Endothelial cell of umbilical vein (primary cell): ENCODE measurements at regions not wholly inside any gene's neighbourhood (a gene's known extent, or its start where the extent isn't known, plus 50 kb on each side); places are given as distances from the start of the nearest gene placed in this dataset.

Source experiments
- BruUV-seq: library from RNA; stranded (reverse); fragments of 400-500 nt; replicated peaks from 2 replicates; lab custom pipeline; 2021; lab: Mats Ljungman, UMichigan
- CTCF ChIA-PET: fragments of 300-600, 350-600 bp; sonication (Branson Sonifier 250); formaldehyde crosslinking; loops from one replicate; lab custom pipeline; 2021; ENCODE audit warnings: antibody characterized with exemption, inconsistent platforms; lab: Charles Lee
- POLR2A ChIA-PET: fragments of 300-600, 350-600 bp; sonication (Branson Sonifier 250); formaldehyde crosslinking; loops from one replicate; lab custom pipeline; 2021; ENCODE audit warnings: antibody characterized with exemption, inconsistent platforms; lab: Charles Lee
- DNase-seq: peaks from one replicate; pipeline ENCODE4 v3.0.0-alpha.2; 2011; ENCODE audit warnings: low read depth, low spot score
- FAIRE-seq: peaks from 2 replicates; lab custom pipeline; 2011; peaks lifted over from hg19 to GRCh38; lab: Jason Lieb, UNC
- H2AFZ ChIP-seq: 2 replicates; pipeline ENCODE4 v1.6.0; 2012; ENCODE audit warnings: low read depth, low read length, control low read depth, inconsistent platforms
- H3K27ac ChIP-seq: 2 replicates; pipeline ENCODE4 v1.5.1; 2011; ENCODE audit warnings: low read depth, mild to moderate bottlenecking, control low read depth, low read length, moderate library complexity; ENCODE audit not compliant: insufficient read depth
- H3K27me3 ChIP-seq, 2 experiments: 2 replicates each; pipeline versions ENCODE4 v1.6.0 to v1.6.1; 2011; ENCODE audit warnings: low read length in 2 of 2, mixed read lengths in 1 of 2; ENCODE audit not compliant: control insufficient read depth in 2 of 2, insufficient read depth in 2 of 2
- H3K36me3 ChIP-seq, 2 experiments: 2 replicates in 1 of 2; 3 replicates in 1 of 2; pipeline ENCODE4 v1.5.1; 2011; ENCODE audit warnings: low read length in 2 of 2, mild to moderate bottlenecking in 1 of 2, moderate library complexity in 1 of 2; ENCODE audit not compliant: control insufficient read depth in 2 of 2, insufficient read depth in 2 of 2; ENCODE audit errors: extremely low read depth in 1 of 2
- H3K4me1 ChIP-seq: 3 replicates; pipeline ENCODE4 v1.5.1; 2011; ENCODE audit warnings: mild to moderate bottlenecking, low read length; ENCODE audit not compliant: control insufficient read depth, insufficient read depth; ENCODE audit errors: extremely low read depth
- H3K4me2 ChIP-seq: 2 replicates; pipeline ENCODE4 v1.6.1; 2011; ENCODE audit warnings: low read length, control low read depth, mixed read lengths; ENCODE audit not compliant: insufficient read depth
- H3K4me3 ChIP-seq, 3 experiments: fragments of 200-600 bp in 1 of 3; sonication (generic), shearing (Covaris generic) in 1 of 3; replicated peaks in 1 of 3; 2 replicates each; pipeline ENCODE4 v1.5.1; 2011 to 2016; ENCODE audit warnings: control low read depth in 3 of 3, low read length in 3 of 3, mild to moderate bottlenecking in 2 of 3, inconsistent platforms in 1 of 3, low read depth in 1 of 3, moderate library complexity in 1 of 3; ENCODE audit not compliant: insufficient read depth in 1 of 3
- H3K79me2 ChIP-seq: 2 replicates; pipeline ENCODE4 v1.6.0; 2012; ENCODE audit warnings: low read length, inconsistent platforms; ENCODE audit not compliant: control insufficient read depth, insufficient read depth
- H3K9ac ChIP-seq: replicated peaks from 2 replicates; pipeline ENCODE3; 2011; ENCODE audit warnings: low read length, control low read depth; ENCODE audit not compliant: insufficient read depth; ENCODE audit errors: extremely low read depth
- H3K9me1 ChIP-seq: replicated peaks from 3 replicates; pipeline ENCODE4 v1.6.0; 2011; ENCODE audit warnings: mild to moderate bottlenecking, low read length; ENCODE audit not compliant: control insufficient read depth, insufficient read depth; ENCODE audit errors: extremely low read depth
- H3K9me3 ChIP-seq: replicated peaks from 2 replicates; pipeline ENCODE4 v1.5.1; 2012; ENCODE audit warnings: low read length, inconsistent platforms; ENCODE audit not compliant: control insufficient read depth, insufficient read depth
- H4K20me1 ChIP-seq: replicated peaks from 2 replicates; pipeline ENCODE3; 2011; ENCODE audit warnings: mild to moderate bottlenecking, low read length; ENCODE audit not compliant: control insufficient read depth, insufficient read depth; ENCODE audit errors: extremely low read depth
- CTCF ChIP-seq, 2 donors: IDR thresholded peaks; 1 replicate in 1 of 2; 2 replicates in 1 of 2; pipeline ENCODE4 v1.5.1; 2011; ENCODE audit warnings: low read length in 2 of 2, mild to moderate bottlenecking in 2 of 2, moderate library complexity in 2 of 2, control low read depth in 1 of 2, inconsistent platforms in 1 of 2, low read depth in 1 of 2; ENCODE audit not compliant: insufficient read depth in 1 of 2; ENCODE audit errors: extremely low read depth in 1 of 2
- EZH2 ChIP-seq: IDR thresholded peaks from 2 replicates; pipeline ENCODE4 v1.6.1; 2012; ENCODE audit warnings: borderline replicate concordance, low read depth, mild to moderate bottlenecking, moderate library complexity, low read length, inconsistent platforms; ENCODE audit not compliant: severe bottlenecking
- FOS ChIP-seq: IDR thresholded peaks from 2 replicates; pipeline ENCODE4 v1.6.1; 2011; ENCODE audit warnings: mild to moderate bottlenecking, low read length, moderate library complexity, borderline replicate concordance; ENCODE audit not compliant: insufficient read depth
- GATA2 ChIP-seq: IDR thresholded peaks from 2 replicates; pipeline ENCODE4 v1.7.0; 2011; ENCODE audit warnings: low read depth, mild to moderate bottlenecking, moderate library complexity, mixed read lengths, low read length; ENCODE audit not compliant: insufficient read length, insufficient read depth
- JUN ChIP-seq: IDR thresholded peaks from 2 replicates; pipeline ENCODE4 v1.6.1; 2011; ENCODE audit warnings: borderline replicate concordance, low read depth; ENCODE audit not compliant: insufficient read length, insufficient read depth
- MAX ChIP-seq: IDR thresholded peaks from 2 replicates; pipeline ENCODE4 v1.6.1; 2011; ENCODE audit not compliant: insufficient read depth, insufficient read length
- MYC ChIP-seq: IDR thresholded peaks from one replicate; pipeline ENCODE4 v1.6.1; 2011; ENCODE audit warnings: mild to moderate bottlenecking, low read depth, low read length
- POLR2A ChIP-seq: IDR thresholded peaks from 2 replicates; pipeline ENCODE4 v1.6.1; 2012; ENCODE audit warnings: low read depth, mild to moderate bottlenecking, control low read depth, low read length
- POLR2AphosphoS5 ChIP-seq: IDR thresholded peaks from 2 replicates; pipeline ENCODE4 v1.6.1; 2012; ENCODE audit warnings: low read depth, mild to moderate bottlenecking, control low read depth, low read length, moderate library complexity; ENCODE audit not compliant: insufficient read depth
- dilution Hi-C: fragments of 300-500 bp; cut with MboI; formaldehyde crosslinking; loops from one replicate; pipeline ENCODE4 v1.15.0; 2019; ENCODE audit warnings: low sequenced_read_pairs; ENCODE audit not compliant: extremely low pct_ligation_motif_present
- intact Hi-C: fragments of 100-400 bp; cut with micrococcal nuclease; formaldehyde crosslinking; loops from one replicate; pipeline ENCODE4 v1.10.0; 2022

GRCh38 chr1:220462752-220463151 is 65.2 kb upstream of the MARK1 start:
- H3K9ac ChIP-seq: no peak overlapping the region
- no peak overlapping the region for H2AFZ ChIP-seq
- no peak overlapping the region for H3K27ac ChIP-seq
- DNase-seq (no peak), FAIRE-seq (no peak)
- TF ChIP-seq POLR2AphosphoS5: no peak
- no peak for TF ChIP-seq CTCF (IDR thresholded peaks at IDR 0.05; ENCODE audit: extremely low read depth in 1 of 2, insufficient read depth in 1 of 2, low read depth in 1 of 2, low read length in 2 of 2)
- no peak for TF ChIP-seq JUN
- TF ChIP-seq EZH2: no peak
- TF ChIP-seq MYC: no peak
- TF ChIP-seq FOS: no peak
- TF ChIP-seq POLR2A: no peak
- no peak for TF ChIP-seq MAX
- no peak for TF ChIP-seq GATA2
- H3K79me2 ChIP-seq: no peaks in the 10 kb centered on the region
- no peaks in the 10 kb centered on the region for H3K4me1 ChIP-seq
- H3K27me3 ChIP-seq: no peaks in the 10 kb centered on the region
- H3K4me3 ChIP-seq: no peak overlapping the region
- no peaks in the 10 kb centered on the region for H3K36me3 ChIP-seq
- H3K9me3 ChIP-seq: no peaks in the 10 kb centered on the region
- no peak overlapping the region for H3K4me2 ChIP-seq
- ChIA-PET POLR2A (no interaction called here), CTCF (interaction anchor here (1.4 kb wide), 1 partner anchor 313 kb away, joined by 3 read pairs; no protein-coding TSS in a partner anchor)
- no TSS peak for BruUV-seq
- H3K9me1 ChIP-seq: no peaks in the 10 kb centered on the region
- dilution Hi-C loops (no loop called here), intact Hi-C loops (no loop called here)
- H4K20me1 ChIP-seq: no peaks in the 10 kb centered on the region
